NCI-H2029 treated with DMSO at 0.1 percent for 48 hours (cell line): ENCODE measurements at regions not wholly inside any gene's neighbourhood (a gene's known extent, or its start where the extent isn't known, plus 50 kb on each side); places are given as distances from the start of the nearest gene placed in this dataset.

ENCODE experiments used
- DNase-seq: peaks from one replicate; lab custom pipeline; 2025; lab: John Stamatoyannopoulos, UW

DNA sequence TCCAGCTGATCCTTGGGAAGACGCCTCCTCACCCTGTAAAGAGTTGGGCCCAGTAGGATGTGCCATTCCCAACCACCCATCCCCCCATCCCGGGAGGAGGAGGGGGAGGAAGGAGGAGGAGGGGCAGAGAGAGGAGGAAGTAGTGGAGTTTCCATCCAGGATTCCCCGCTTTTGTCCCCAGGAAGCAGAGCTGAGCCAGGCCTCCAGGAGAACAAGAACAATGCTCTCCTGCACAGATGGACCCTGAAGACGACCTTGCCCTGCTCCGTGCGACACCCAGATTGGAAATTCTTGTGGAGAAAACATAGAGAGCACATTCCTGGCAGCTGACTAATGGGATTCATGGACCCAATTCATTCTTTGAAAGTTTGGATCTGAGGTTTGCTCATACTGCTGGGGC lies 132.3 kb upstream of the CRY1 start:
- no peak for DNase-seq

DNA sequence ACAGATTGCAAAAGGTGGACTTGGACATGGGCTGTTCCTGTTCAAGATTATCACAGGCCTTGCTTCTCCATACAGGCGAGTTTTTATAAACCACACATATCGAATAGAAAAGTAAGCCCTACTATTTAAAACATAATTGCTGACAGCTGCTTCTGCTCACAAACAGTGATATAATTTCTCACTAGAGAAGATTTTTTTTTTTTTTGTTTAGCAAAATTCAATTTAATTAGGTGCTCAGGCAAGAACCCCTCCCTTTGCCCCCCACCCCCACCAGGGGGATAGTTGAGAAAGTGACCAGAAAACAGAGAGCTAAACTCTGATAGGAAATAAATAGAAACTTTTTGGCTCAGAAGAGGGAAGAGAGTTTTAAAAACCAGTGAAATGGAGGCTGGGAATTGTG lies 132.8 kb upstream of the CRY1 start:
- DNase-seq = no peak

GRCh38 chr12:107228076-107228475 lies 134.7 kb upstream of the CRY1 start:
- no peak for DNase-seq

GRCh38 chr12:107229827-107230226 lies 136.5 kb upstream of the CRY1 start:
- no peak for DNase-seq

GRCh38 chr12:107231303-107231702 lies 138.0 kb upstream of the CRY1 start:
- no peak for DNase-seq

DNA sequence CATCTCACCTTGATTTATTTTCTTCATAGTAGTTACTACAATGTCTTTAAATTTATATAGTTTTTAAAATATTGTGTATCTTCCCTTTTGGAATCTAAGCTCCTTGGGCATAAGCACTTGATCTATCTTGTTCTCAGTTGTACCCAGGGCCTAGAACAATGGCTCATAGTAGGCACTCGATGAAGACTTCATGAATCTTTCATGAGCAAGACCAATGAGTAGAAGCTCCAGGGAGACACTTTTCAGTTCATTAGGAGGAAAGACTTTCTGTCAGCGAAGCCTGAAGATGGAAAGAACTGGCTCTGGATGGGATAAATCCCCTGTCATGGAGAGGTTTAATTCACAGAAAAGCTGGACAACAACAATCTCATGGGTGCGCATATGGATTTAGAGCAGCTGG lies 140.2 kb upstream of the CRY1 start:
- no peak for DNase-seq

- DNase-seq = no peak
Observed at GRCh38 chr12:107235600-107235999, 142.3 kb upstream of the CRY1 start.

DNA sequence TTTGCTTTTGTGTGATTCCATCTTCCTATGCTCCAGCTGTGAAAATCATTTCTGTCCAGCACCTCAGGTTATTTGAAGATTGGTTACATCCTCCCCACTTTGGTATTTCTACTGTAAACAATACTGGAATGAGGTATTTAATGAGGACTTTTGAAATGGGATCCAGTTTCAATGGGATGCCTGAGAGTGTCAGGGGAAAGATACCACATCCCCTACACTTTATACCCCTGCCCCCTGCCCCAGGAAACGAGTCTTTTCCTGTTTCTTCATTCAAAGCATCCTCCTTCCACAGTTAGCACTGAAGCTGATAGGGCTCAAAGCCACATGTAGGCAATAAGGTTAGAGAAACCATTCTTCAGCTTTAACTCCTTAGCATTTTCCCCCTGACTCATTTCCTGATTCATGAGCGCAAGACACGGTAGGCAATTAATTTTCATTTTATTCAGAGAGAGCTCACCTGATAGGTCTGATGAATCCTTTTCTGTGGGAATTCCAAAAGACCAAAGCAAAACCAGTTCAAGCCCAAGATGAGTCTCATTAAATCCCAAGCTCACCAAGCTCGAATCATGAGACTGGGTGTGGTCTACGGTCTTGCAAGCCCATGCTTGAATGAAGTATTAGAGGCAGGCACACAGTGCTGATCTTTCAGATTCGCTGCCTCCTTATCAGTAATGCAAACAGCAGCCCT lies 143.6 kb upstream of the CRY1 start:
- no peak for DNase-seq

DNA sequence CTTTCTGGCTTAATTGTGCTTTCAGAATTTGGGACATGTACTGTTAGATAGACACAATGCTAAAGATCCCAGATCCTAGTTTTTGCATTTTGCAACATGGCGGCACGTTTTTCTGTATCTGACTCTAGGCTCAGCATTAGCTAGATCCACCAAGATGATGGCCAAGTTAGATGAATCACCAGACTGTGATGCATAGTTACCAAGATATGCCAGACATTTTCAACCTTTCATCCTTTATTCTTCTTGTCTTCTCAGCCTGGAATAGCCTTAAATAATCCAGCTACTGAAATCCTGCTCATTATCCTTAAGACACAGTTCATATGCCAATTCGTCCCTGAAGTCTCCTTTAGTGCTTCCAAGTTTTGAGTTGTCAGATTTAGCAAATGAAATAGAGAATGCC lies 144.9 kb upstream of the CRY1 start:
- no peak for DNase-seq

DNA sequence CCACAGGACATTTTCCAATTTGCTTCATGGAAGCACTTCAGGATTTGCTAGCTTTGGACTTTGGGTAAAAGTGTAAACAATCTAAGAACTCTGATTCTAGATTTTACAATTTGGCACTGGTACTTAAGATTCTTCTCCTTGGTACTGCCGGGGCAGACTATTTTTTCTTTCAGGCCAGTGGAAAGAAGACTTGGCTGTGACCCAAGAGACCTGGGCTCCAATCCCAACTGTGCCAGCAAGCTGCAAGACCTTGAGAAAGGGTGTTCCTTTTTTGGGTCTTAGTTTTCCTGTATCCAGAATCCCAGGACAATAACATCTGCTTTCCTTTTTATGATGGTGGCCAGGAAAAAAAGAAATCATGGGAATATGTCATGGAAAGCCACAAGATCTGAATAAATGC lies 148.1 kb upstream of the CRY1 start:
- no peak for DNase-seq

DNA sequence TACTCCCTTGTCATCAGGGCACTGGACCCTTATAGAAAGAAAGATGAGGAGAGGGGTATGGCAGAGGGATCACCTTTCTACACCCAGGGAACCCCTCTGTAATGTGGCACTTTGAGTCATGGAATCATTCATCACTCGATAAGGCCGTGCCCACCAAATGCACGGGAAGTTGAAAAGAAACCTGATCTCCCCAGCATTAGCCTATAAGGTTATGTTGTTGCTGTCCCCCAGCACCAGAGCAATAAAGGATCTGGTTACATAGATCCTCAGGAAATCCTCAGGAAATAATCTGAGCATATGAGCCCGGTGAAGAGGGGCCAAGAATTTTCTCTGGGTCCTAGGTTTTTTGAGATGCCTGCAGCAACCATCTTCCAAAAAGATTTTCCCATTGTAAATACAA lies 148.8 kb upstream of the CRY1 start:
- DNase-seq = no peak

DNA sequence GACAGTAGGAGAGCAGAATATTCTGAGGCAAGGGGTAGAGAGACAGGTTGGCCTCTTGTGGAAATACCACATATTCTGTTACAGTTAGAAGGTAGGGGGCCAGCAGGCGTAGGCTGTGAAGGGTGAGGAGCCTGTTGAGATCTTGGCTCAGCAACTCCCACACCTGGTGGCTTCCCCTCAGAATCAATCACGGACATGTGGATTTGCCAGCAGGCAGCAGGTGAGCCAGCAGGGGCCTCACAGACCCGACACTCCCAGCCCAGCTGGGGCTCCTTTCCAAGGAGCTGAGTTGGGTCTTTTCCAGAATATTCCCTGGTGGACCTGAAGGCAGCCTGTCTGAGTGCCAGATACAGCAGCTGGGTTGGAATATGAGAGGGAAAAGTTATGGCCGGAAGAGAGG lies 150.0 kb upstream of the CRY1 start:
- DNase-seq = no peak

- no peak for DNase-seq
Observed at GRCh38 chr12:107244584-107244983, 151.2 kb upstream of the CRY1 start.

DNA sequence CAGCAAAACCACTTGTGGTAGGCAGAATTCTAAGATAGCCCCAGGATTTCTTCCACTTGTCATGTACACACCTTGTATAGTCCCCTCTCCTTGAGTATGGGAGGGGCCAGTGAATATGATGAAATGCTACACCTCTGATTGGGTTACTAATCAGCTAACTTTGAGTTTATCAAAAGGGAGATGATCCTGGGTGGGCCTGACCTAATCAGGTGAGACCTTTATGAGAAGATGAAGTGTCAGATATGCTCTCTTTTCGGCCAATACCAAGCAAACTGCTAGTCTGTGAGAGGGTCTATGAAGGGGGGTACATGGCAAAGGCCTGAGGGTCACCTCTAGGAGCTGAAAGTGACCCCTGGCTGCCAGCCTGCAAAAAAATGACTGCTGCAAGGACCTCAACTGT lies 154.3 kb upstream of the CRY1 start:
- DNase-seq = no peak

- DNase-seq = no peak
Observed at GRCh38 chr12:107248187-107248586, 154.8 kb upstream of the CRY1 start.

DNA sequence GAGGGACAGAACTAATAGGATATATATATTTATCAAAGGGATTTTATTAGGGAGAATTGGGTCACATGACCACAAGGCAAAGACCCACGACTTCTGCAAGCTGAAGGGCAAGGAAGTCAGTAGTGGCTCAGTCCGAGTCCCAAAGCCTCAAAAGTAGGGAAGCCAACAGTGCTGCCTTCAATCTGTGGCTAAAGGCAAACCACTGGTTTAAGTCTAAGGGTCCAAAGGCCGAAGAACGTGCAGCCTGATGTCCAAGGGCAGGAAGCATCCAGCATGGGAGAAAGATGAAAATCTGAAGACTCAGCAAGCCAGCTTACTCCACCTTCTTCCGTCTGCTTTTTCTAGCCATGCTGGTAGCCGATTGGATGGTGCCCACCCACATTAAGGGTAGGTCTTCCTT lies 157.9 kb upstream of the CRY1 start:
- no peak for DNase-seq

- DNase-seq = no peak
Observed at GRCh38 chr12:107253361-107253760, 160.0 kb upstream of the CRY1 start.

- no peak for DNase-seq
Observed at GRCh38 chr12:107254258-107254856, 161.0 kb upstream of the CRY1 start.

DNA sequence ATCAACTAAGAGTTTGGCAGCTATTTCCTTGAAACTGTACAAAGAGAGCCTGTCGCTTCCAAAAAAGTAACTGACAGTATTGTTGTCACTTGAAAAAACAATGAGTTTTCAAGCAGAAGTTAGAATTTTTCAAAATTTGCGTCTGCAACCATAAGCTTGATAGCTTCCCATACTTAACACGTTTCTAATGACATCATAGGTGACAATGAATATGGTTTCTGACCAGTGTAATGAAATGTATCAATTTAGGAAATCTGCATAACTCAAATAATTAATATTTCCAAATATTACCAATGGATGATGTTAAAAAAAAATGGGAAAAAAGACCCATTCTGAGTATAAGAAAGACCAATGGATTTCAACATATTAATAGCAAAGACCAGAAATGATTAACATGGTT lies 165.4 kb upstream of the CRY1 start:
- no peak for DNase-seq

DNA sequence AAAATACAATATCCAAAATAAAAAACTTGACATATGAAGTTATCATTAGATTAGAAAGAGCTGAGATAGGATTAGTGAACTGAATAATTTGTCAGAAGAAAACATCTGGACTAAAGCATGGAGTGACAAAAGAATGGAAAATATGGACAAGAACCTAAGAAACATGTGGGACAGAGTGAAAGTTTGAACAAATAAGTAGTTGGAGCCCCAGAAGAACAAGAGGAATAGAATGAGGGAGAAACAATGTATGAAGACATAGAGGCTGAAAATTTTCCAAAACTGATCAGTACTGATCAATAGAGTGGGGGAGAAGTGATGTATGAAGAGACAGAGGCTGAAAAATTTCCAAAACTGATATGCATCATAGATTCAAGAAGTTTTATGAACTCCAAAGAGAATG lies 170.6 kb upstream of the CRY1 start:
- DNase-seq = no peak

DNA sequence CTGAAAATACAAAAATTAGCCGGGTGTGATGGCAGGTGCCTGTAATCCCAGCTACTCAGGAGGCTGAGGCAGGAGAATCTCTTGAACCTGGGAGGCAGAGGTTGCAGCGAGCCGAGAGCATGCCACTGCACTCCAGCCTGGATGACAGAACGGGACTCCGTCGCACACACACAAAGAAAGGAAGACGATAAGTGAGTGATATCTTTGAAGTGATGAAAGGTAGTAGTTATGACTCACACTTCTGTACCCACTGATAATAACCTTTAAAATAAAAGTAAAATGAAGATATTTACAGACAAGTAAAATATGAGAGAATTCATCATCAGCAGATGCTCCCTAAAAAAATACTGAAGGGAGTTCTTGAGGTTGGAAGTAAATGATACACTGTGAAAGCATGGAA lies 171.3 kb upstream of the CRY1 start:
- DNase-seq = no peak

DNA sequence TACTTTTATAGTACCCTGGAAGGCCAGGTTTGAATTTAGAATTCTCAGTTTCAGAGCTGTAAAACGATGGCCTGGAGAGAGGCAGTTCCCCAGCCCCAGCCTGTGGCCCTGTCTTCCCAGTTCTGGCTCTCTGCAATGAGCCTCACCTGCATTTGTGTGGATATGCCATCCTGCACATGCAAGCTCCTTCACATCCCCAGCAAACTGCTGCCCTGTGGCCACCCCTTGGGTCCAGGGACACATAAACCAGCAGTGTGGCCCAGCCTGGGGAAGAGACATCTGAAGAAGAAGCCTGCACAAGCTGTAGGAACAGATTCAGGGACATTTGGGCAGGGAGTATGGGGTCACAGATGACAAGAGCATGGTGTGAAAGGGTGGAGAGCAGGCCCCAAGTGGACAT lies 174.3 kb upstream of the CRY1 start:
- no peak for DNase-seq

- no peak for DNase-seq
Observed at GRCh38 chr12:107271523-107271922, 178.2 kb upstream of the CRY1 start.

GRCh38 chr12:107275530-107275929 lies 182.2 kb upstream of the CRY1 start:
- no peak for DNase-seq
